CD4-positive, alpha-beta T cell (primary cell): ENCODE measurements at regions not wholly inside any gene's neighbourhood (a gene's known extent, or its start where the extent isn't known, plus 50 kb on each side); places are given as distances from the start of the nearest gene placed in this dataset.
"Not testable (repeated sequence)": the region's sequence is repeated elsewhere in the genome, so short reads cannot be mapped to it uniquely, and the experiment has no call there.

Experiments
- ATAC-seq: fragments of 200-7000 bp; cut with Tn5 transposase; one replicate; pipeline ENCODE4 v1.10.0; 2022; ENCODE audit warnings: mild to moderate bottlenecking; ENCODE audit not compliant: poor library complexity
- CTCF ChIA-PET: fragments of 350-600 bp; sonication (Branson Sonifier 250); formaldehyde crosslinking; loops from one replicate; lab custom pipeline; 2021; ENCODE audit warnings: antibody characterized with exemption, inconsistent platforms; lab: Charles Lee
- POLR2A ChIA-PET: fragments of 350-600 bp; sonication (Branson Sonifier 250); formaldehyde crosslinking; loops from one replicate; lab custom pipeline; 2021; ENCODE audit warnings: antibody characterized with exemption, inconsistent platforms; lab: Charles Lee
- DNase-seq, 14 experiments: peaks; one replicate each; pipeline ENCODE4 v3.0.0-alpha.2; 2013 to 2020; ENCODE audit warnings: mixed read lengths in 2 of 14
- H3K27ac ChIP-seq, 2 donors: one replicate each; pipeline versions ENCODE4 v1.5.1 to v1.7.0; 2013; ENCODE audit warnings: low read length in 2 of 2, low read depth in 1 of 2, mild to moderate bottlenecking in 1 of 2
- H3K27me3 ChIP-seq, 2 experiments: 1 replicate in 1 of 2; 2 replicates in 1 of 2; pipeline versions ENCODE4 v1.6.1 to v1.7.0; 2013; ENCODE audit warnings: low read length in 2 of 2, control low read depth in 1 of 2, mild to moderate bottlenecking in 1 of 2, moderate library complexity in 1 of 2; ENCODE audit not compliant: insufficient read depth in 2 of 2, control insufficient read depth in 1 of 2
- H3K36me3 ChIP-seq: one replicate; pipeline ENCODE4 v1.6.1; 2013; ENCODE audit warnings: low read length, control low read depth; ENCODE audit not compliant: insufficient read depth
- H3K4me1 ChIP-seq: one replicate; pipeline ENCODE4 v1.6.1; 2013; ENCODE audit warnings: low read length, control low read depth; ENCODE audit not compliant: insufficient read depth
- H3K4me3 ChIP-seq: one replicate; pipeline ENCODE4 v1.5.1; 2013; ENCODE audit warnings: mild to moderate bottlenecking, low read length, moderate library complexity
- H3K9me3 ChIP-seq, 2 experiments: 1 replicate in 1 of 2; 2 replicates in 1 of 2; pipeline versions ENCODE4 v1.6.1 to v1.7.0; 2013; ENCODE audit warnings: low read length in 2 of 2, mild to moderate bottlenecking in 2 of 2, control low read depth in 1 of 2, moderate library complexity in 1 of 2; ENCODE audit not compliant: control insufficient read depth in 1 of 2, insufficient read depth in 1 of 2
- H3K27ac Mint-ChIP-seq: one replicate; pipeline ENCODE4 v1.8.0; 2020; ENCODE audit warnings: mixed read lengths
- H3K27me3 Mint-ChIP-seq: one replicate; pipeline ENCODE4 v1.8.0; 2021; ENCODE audit warnings: mixed read lengths
- H3K36me3 Mint-ChIP-seq: one replicate; pipeline ENCODE4 v1.8.0; 2021; ENCODE audit warnings: low read depth, mixed read lengths
- H3K4me1 Mint-ChIP-seq: one replicate; pipeline ENCODE4 v1.8.0; 2021; ENCODE audit warnings: low read depth, mixed read lengths
- H3K4me3 Mint-ChIP-seq: one replicate; pipeline ENCODE4 v1.8.0; 2020; ENCODE audit warnings: mild to moderate bottlenecking, mixed read lengths
- H3K9me3 Mint-ChIP-seq: one replicate; pipeline ENCODE4 v1.8.0; 2020; ENCODE audit warnings: mixed read lengths
- CTCF ChIP-seq: fragments of 200-600 bp; IDR thresholded peaks from one replicate; pipeline ENCODE4 v1.8.0; 2022; ENCODE audit warnings: antibody characterized with exemption, mild to moderate bottlenecking
- intact Hi-C, 2 experiments: fragments of 100-400 bp; cut with DNase I in 1 of 2; cut with micrococcal nuclease in 1 of 2; formaldehyde crosslinking; loops; one replicate each; pipeline versions ENCODE4 v1.15.1 to v1.9.0; 2023 to 2025; cut with DNase I, micrococcal nuclease

GRCh38 chrX:86981326-86981879 lies 536.2 kb upstream of the KLHL4 start:
- Histone ChIP-seq H3K4me3 (no peak overlapping the region), H3K27ac (no peak overlapping the region), H3K4me1 (no peaks in the 10 kb centered on the region), H3K36me3 (no peaks in the 10 kb centered on the region), H3K27me3 (no peaks in the 10 kb centered on the region), H3K9me3 (no peaks in the 10 kb centered on the region)
- no peak for DNase-seq
- Mint-ChIP-seq H3K4me1 (no peaks in the 10 kb centered on the region), H3K4me3 (no peak overlapping the region), H3K27me3 (no peaks in the 10 kb centered on the region), H3K27ac (no peak overlapping the region), H3K9me3 (peaks cover 2% of the 10 kb centered on the region), H3K36me3 (no peaks in the 10 kb centered on the region)
- ChIA-PET CTCF (no interaction called here), POLR2A (no interaction called here)
- intact Hi-C loops = no loop called here
- no peak for TF ChIP-seq CTCF
- no peak for ATAC-seq

GRCh38 chrX:86987351-86987750 lies 530.3 kb upstream of the KLHL4 start:
- CTCF ChIA-PET, H3K27me3 ChIP-seq, H3K36me3 Mint-ChIP-seq: not testable (repeated sequence)

GRCh38 chrX:87003031-87003430 lies 514.6 kb upstream of the KLHL4 start:
- H3K4me1 ChIP-seq = no peaks in the 10 kb centered on the region
- no peaks in the 10 kb centered on the region for H3K9me3 ChIP-seq
- ATAC-seq (no peak), DNase-seq (no peak)
- no peak overlapping the region for H3K4me3 ChIP-seq
- Mint-ChIP-seq H3K9me3 (peaks cover 2% of the 10 kb centered on the region), H3K27ac (no peak overlapping the region), H3K27me3 (no peaks in the 10 kb centered on the region), H3K4me3 (no peak overlapping the region), H3K4me1 (no peaks in the 10 kb centered on the region), H3K36me3 (no peaks in the 10 kb centered on the region)
- H3K27me3 ChIP-seq = no peaks in the 10 kb centered on the region
- POLR2A ChIA-PET = no interaction called here
- no peak overlapping the region for H3K27ac ChIP-seq
- no peak for TF ChIP-seq CTCF
- CTCF ChIA-PET = no interaction called here
- intact Hi-C loops = no loop called here
- no peaks in the 10 kb centered on the region for H3K36me3 ChIP-seq

More at GRCh38 chrX:86987351-86987750, 530.3 kb upstream of the KLHL4 start:
- H3K9me3 ChIP-seq, H3K4me3 Mint-ChIP-seq, H3K27ac ChIP-seq, H3K4me3 ChIP-seq, intact Hi-C loops, H3K9me3 Mint-ChIP-seq, POLR2A ChIA-PET, H3K4me1 Mint-ChIP-seq, H3K36me3 ChIP-seq, H3K27me3 Mint-ChIP-seq, H3K4me1 ChIP-seq, DNase-seq, ATAC-seq, H3K27ac Mint-ChIP-seq: not testable (repeated sequence)

GRCh38 chrX:87005183-87005582 lies 512.4 kb upstream of the KLHL4 start:
- intact Hi-C loops = no loop called here
- DNase-seq (no peak), ATAC-seq (no peak)
- Mint-ChIP-seq H3K27me3 (no peaks in the 10 kb centered on the region), H3K27ac (no peak overlapping the region), H3K9me3 (peaks cover 2% of the 10 kb centered on the region), H3K36me3 (no peaks in the 10 kb centered on the region), H3K4me1 (no peaks in the 10 kb centered on the region), H3K4me3 (no peak overlapping the region)
- CTCF ChIA-PET = no interaction called here
- H3K36me3 ChIP-seq = no peaks in the 10 kb centered on the region
- H3K9me3 ChIP-seq = no peaks in the 10 kb centered on the region
- POLR2A ChIA-PET = no interaction called here
- no peak overlapping the region for H3K27ac ChIP-seq
- no peak overlapping the region for H3K4me3 ChIP-seq
- TF ChIP-seq CTCF = no peak
- H3K4me1 ChIP-seq = no peaks in the 10 kb centered on the region
- no peaks in the 10 kb centered on the region for H3K27me3 ChIP-seq
